OCI-LY1 (cell line): ENCODE measurements at regions not wholly inside any gene's neighbourhood (a gene's known extent, or its start where the extent isn't known, plus 50 kb on each side); places are given as distances from the start of the nearest gene placed in this dataset.

Source experiments
- CTCF ChIP-seq: fragments of 200-600 bp; sonication (generic), shearing (Covaris generic); IDR thresholded peaks from 2 replicates; pipeline ENCODE4 v1.5.1; 2017; ENCODE audit warnings: mild to moderate bottlenecking, antibody characterized with exemption, low read length, moderate library complexity, mixed read lengths
- EZH2 ChIP-seq: fragments of 200-600 bp; sonication (generic), shearing (Covaris generic); IDR thresholded peaks from 2 replicates; pipeline ENCODE4 v1.8.0; 2017; ENCODE audit warnings: borderline replicate concordance, mixed run types, mild to moderate bottlenecking, antibody characterized with exemption, low read length, moderate library complexity, mixed read lengths

GRCh38 chr18:2154278-2154677, 417.0 kb downstream of the METTL4 start:
- TF ChIP-seq CTCF (no peak), EZH2 (no peak)
